ENCODE measurements at regions not wholly inside any gene's neighbourhood (a gene's known extent, or its start where the extent isn't known, plus 50 kb on each side); places are given as distances from the start of the nearest gene placed in this dataset.

DNA sequence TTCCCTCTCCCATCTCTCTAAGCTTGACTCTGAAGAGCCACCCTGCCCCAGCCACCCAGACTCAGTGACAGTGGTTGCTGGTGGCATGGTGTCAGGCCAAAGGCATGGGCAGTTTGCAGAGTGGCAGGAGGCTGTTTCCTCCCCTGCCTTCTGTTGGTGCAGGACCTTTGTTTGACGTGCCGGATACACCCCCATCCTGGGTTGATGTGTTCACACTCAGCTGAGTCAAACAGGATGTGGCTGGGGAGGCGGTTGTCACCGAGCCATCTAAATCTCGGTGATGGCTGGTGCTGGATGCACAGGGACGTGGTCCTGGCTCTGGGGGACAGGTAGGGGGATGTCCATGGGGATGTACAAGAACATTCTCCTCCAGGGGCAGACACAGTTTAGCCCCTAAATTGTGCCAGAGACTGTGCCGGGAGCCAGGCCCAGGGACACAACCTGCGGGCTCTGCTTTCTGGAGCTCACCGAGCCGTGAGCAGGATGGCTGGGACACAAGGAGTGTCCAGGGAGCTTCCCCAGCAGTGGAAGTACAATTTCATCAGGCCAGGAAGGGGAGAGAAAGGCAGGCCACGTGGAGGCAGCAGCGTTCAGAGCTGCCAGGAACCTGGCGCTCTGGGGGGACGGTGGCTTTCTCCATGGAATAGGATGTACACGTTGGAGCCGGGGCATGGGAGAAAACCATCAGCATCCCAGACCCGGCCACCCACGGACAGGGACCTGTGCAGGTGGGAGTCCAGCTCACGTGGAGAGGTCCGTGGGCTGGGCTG is 264.2 kb downstream of the SEC14L1 start:
- TF ChIP-seq, protein P1, sequence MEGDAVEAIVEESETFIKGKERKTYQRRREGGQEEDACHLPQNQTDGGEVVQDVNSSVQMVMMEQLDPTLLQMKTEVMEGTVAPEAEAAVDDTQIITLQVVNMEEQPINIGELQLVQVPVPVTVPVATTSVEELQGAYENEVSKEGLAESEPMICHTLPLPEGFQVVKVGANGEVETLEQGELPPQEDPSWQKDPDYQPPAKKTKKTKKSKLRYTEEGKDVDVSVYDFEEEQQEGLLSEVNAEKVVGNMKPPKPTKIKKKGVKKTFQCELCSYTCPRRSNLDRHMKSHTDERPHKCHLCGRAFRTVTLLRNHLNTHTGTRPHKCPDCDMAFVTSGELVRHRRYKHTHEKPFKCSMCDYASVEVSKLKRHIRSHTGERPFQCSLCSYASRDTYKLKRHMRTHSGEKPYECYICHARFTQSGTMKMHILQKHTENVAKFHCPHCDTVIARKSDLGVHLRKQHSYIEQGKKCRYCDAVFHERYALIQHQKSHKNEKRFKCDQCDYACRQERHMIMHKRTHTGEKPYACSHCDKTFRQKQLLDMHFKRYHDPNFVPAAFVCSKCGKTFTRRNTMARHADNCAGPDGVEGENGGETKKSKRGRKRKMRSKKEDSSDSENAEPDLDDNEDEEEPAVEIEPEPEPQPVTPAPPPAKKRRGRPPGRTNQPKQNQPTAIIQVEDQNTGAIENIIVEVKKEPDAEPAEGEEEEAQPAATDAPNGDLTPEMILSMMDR (IDR thresholded peaks at IDR 0.05; ENCODE audit: insufficient read depth, low read length, poor library complexity, severe bottlenecking) = no peak
- H3K4me3 ChIP-seq (replicated peaks; ENCODE audit: low read depth, low read length) = peak overlapping the region; percentile 58
- H3K27me3 ChIP-seq (replicated peaks; ENCODE audit: control insufficient read depth, insufficient read depth, low read length) = no peaks in the 10 kb centered on the region
- H3K36me3 ChIP-seq (ENCODE audit: control insufficient read depth, insufficient read depth, low read length) = peaks cover 4% of the 10 kb centered on the region
- DNase-seq (ENCODE audit: extremely low read depth, insufficient read length) = peak; percentile 69

DNA sequence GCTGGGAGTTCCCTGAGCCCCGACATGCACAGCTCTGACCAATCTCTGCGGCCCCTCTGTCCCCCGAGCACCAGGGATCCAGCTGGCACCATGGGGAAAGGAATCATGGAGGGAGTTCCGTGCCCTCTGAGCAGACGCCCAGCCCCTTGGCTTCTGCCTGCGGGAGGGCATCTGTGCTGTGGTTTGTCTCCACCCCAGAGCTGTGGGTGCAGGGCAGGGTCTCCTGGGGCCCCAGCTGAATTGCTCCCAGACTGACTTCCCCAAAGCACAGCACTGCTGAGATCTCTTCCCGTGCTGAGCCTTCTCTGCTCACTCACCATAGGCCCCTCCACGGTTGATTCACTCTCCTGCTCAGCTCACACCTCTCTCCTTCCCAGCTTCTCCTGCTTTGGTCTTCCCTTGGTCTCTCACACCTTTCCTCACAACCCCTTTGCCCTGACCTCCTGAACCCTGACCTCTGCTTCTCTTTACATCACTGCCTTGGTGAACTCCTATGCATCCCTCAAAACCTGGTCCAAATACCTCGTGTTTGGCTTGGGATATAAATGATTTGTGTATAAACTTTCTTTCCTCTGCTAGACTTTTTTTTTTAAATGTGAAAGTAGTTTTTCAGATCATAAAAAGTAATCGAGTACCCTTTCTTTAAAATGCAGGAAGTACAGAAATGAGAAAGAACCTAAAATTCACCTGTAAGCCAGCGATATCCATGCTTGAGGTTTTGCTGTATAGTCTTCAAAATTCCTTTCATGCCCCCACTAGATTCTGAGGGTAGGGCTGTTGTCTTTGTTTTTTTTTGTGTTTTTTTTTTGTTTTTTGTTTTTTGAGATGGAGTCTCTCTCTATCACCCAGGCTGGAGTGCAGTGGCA is 265.3 kb downstream of the SEC14L1 start:
- TF ChIP-seq, protein P1 (IDR thresholded peaks at IDR 0.05; ENCODE audit: insufficient read depth, low read length, poor library complexity, severe bottlenecking) = no peak
- H3K36me3 ChIP-seq (ENCODE audit: control insufficient read depth, insufficient read depth, low read length) = peaks cover 4% of the 10 kb centered on the region
- H3K4me3 ChIP-seq (replicated peaks; ENCODE audit: low read depth, low read length) = peak overlapping the region; percentile 58
- H3K27me3 ChIP-seq (replicated peaks; ENCODE audit: control insufficient read depth, insufficient read depth, low read length) = no peaks in the 10 kb centered on the region
- peak; percentile 38 for DNase-seq (ENCODE audit: extremely low read depth, insufficient read length)

DNA sequence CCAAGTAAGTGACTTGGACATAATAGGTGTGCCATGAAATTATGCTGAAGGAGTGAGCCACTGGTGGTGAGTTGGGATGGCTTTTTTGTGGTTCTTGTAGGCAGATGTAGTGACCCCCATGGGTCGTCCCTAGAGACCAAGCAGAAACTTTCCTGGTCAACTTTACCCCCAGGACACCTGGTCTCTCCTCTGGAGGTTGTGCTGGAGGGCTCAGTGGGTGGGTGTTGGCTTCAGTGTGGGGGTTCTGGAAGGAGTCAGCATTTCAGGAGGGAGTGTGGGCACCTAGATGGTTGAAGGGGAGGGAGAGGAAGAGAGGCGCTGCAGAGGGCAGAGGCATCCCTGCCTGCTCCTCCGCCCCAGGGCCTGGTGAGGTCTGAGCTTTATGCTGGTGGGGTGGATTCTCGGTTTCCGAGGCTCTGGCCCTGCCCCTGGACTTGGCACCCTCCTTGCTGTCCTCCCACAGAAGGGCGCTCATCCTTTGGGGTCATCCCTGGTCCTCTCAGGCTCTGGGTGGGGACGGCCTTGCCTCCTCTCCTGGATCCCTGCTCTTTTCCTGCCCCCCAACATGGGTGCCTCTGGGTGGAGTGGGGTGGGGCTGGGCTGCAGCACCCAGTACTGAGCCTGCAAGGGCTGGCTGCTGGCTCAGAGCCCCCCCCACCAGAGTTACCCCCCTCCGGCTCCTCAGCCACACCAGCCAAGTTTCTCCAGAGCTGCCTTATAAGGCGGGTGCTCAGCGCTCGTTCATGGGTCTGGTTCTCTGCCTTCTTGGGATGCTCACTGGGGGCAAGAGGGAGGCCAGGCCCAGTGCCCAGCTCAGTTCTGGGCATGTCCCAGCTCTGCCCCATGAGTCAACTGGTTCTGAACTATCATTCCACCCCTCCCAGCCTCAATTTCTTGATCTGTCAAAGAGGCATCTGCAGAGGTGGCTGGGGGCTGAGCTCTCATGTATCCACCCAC is 266.8 kb downstream of the SEC14L1 start:
- Histone ChIP-seq H3K4me3 (replicated peaks; ENCODE audit: low read depth, low read length) (no peak overlapping the region), H3K36me3 (ENCODE audit: control insufficient read depth, insufficient read depth, low read length) (peaks cover 2% of the 10 kb centered on the region), H3K27me3 (replicated peaks; ENCODE audit: control insufficient read depth, insufficient read depth, low read length) (no peaks in the 10 kb centered on the region)
- no peak for DNase-seq (ENCODE audit: extremely low read depth, insufficient read length)
- TF ChIP-seq, protein P1 (IDR thresholded peaks at IDR 0.05; ENCODE audit: insufficient read depth, low read length, poor library complexity, severe bottlenecking) = no peak

DNA sequence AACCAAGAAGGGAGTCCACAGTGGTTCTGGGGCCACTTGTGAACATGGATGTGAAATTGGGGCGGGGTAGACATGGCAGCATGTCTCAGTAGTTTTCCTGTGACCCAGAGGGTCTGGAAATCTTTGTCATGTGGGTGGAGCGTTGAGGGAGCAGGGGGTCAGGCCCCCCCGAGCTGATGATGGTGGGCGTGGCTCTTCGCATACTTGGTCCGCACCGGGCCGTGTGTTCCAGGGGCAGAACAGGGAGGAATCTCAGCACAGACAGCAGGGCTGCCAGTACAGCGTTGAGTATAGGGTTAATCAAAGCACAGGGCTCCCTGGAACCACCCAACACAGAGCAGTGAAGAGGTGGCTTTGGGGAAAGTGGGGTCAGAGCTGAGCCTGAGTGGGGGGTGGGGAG is 267.5 kb downstream of the SEC14L1 start:
- Histone ChIP-seq H3K36me3 (ENCODE audit: control insufficient read depth, insufficient read depth, low read length) (peaks cover 2% of the 10 kb centered on the region), H3K27me3 (replicated peaks; ENCODE audit: control insufficient read depth, insufficient read depth, low read length) (no peaks in the 10 kb centered on the region), H3K4me3 (replicated peaks; ENCODE audit: low read depth, low read length) (no peak overlapping the region)
- no peak for DNase-seq (ENCODE audit: extremely low read depth, insufficient read length)
- TF ChIP-seq, protein P1 (IDR thresholded peaks at IDR 0.05; ENCODE audit: insufficient read depth, low read length, poor library complexity, severe bottlenecking) = no peak

Data from GM06990 (cell line).